ENCODE measurements at regions not wholly inside any gene's neighbourhood (a gene's known extent, or its start where the extent isn't known, plus 50 kb on each side); places are given as distances from the start of the nearest gene placed in this dataset.

GRCh38 chr14:56494167-56494566 lies 85.4 kb upstream of the TMEM260 start:
- no peak for DNase-seq (ENCODE audit: extremely low read depth in 1 of 2, low read depth in 1 of 2)

- DNase-seq (ENCODE audit: extremely low read depth in 1 of 2, low read depth in 1 of 2) = no peak
These were observed 81.5 kb upstream of the TMEM260 start for GRCh38 chr14:56498112-56498511.

GRCh38 chr14:56501909-56502530 lies 77.6 kb upstream of the TMEM260 start:
- DNase-seq (ENCODE audit: extremely low read depth in 1 of 2, low read depth in 1 of 2) = no peak

DNA sequence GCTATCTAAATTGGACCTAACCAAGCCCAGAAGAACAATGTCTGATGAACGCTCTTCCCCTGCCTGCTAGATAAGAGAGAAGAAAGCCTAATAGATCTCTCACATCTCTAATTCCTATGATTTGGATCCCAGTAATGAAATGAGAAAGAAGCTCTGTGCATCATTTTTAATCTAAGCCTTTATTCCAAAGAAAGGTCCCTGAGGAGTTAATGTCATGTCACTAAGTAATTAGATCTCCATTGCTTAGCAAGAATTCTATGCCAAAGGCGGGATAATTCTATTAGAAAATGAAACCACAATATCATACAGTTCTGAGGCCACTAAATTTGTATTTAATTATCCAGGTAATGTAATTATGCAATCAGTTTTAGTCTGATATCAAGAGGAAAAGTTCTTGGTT lies 74.2 kb upstream of the TMEM260 start:
- no peak for DNase-seq (ENCODE audit: extremely low read depth in 1 of 2, low read depth in 1 of 2)

DNA sequence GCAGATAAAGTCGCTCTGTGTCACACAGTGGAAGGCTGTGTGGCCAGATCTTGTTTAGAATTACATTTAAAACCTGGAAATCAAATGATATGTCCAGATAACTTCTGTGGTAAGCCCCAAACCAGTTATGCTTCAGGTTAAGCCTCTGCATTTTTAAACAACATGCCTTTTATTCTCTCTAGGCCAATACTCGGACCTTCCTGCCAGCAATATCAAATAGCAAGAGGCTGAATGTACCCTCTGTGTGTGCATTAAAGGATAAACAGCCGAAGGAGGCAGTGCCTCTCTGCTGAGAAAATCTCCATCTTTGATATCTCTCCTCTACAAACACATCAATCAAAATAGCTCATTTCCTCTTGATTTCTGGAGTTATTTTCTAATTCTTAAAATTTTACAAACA lies 67.1 kb upstream of the TMEM260 start:
- no peak for DNase-seq (ENCODE audit: extremely low read depth in 1 of 2, low read depth in 1 of 2)

- no peak for DNase-seq (ENCODE audit: extremely low read depth in 1 of 2, low read depth in 1 of 2)
These were observed 64.8 kb upstream of the TMEM260 start for GRCh38 chr14:56514663-56515371.

DNA sequence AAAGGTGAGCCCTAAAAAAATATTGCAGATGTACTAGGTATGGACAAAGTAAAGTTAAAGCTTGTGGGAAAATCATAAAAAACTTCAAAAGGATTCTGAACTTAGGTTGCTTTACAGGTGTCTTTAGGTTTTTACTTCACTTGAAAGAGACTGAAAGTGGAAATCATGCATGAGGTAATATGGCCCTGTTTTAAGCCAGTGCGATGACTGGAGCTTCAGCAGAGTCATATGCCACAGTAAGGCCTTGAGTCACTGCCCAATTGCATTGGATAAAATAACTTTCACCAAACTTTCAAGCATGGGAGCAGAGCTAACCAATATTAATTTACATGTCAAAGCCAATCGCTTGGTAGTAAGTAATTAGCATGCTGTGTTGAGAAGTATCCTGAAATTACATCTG lies 63.9 kb upstream of the TMEM260 start:
- no peak for DNase-seq (ENCODE audit: extremely low read depth in 1 of 2, low read depth in 1 of 2)

DNA sequence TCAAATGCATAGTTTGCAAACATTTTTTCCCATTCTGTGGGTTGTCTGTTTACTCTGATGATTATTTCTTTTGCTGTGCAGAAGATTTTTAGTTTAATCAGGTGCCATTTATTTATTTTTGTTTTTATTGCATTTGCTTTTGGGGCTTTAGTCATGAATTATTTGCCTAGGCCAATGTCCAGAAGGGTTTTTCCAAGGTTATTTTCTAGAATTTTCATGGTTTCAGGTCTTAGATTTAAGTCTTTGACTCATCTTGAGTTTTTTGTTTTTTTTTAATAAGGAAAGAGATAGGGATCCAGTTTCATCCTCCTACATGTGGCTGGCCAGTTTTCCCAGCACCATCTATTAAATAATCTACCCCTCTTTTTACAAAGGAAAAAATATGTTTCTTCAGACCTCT lies 57.2 kb upstream of the TMEM260 start:
- no peak for DNase-seq (ENCODE audit: extremely low read depth in 1 of 2, low read depth in 1 of 2)

GRCh38 chr14:56524971-56525677 lies 54.5 kb upstream of the TMEM260 start:
- no peak for DNase-seq (ENCODE audit: extremely low read depth in 1 of 2, low read depth in 1 of 2)

DNA sequence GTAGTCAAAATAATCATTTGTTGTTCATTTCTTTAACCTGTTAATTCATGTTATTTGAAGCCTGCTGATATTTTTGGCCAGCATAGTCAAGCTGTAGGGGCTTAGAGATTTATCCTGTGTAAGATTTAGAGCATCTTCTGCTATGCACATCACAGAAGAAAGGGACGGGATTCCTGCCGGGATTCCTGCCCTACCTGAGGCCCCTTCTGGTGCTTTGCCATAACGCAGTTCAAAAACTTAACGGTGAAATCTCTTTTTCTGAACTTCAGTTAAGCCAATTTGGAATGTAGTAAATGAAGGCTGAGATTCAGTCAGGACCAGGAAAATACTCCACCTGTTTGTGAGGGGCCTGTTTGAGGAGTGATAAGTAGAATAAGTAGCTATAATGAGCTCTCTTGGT lies 50.7 kb upstream of the TMEM260 start:
- DNase-seq (ENCODE audit: extremely low read depth in 1 of 2, low read depth in 1 of 2) = no peak
